A549 (cell line): ENCODE measurements at regions not wholly inside any gene's neighbourhood (a gene's known extent, or its start where the extent isn't known, plus 50 kb on each side); places are given as distances from the start of the nearest gene placed in this dataset.

Experiments
- ATAC-seq, 2 experiments: fragments of 200-7000 bp in 1 of 2; fragments of >200 bp in 1 of 2; cut with Nextera tagmentation in 1 of 2; cut with Tn5 transposase in 1 of 2; 3 replicates each; pipeline versions ENCODE4 v1.8.0 to v1.9.1; 2018 to 2020; ENCODE audit warnings: mild to moderate bottlenecking in 1 of 2, moderate library complexity in 1 of 2
- CTCF ChIA-PET: fragments of 300-600 bp; sonication (Branson Sonifier 250); formaldehyde crosslinking; extraction: SDS; loops from one replicate; lab custom pipeline; 2021; ENCODE audit warnings: antibody characterized with exemption, inconsistent platforms; lab: Yijun Ruan, JAX
- POLR2A ChIA-PET: fragments of 350-600 bp; formaldehyde crosslinking; extraction: SDS; loops from one replicate; lab custom pipeline; 2021; ENCODE audit warnings: antibody characterized with exemption, inconsistent platforms; lab: Yijun Ruan, JAX
- DNase-seq, 2 experiments: peaks; one replicate each; pipeline versions ENCODE4 v3.0.0 to v3.0.0-alpha.2; 2011 to 2016; ENCODE audit warnings: low read depth in 1 of 2, low spot score in 1 of 2
- FAIRE-seq: peaks from 2 replicates; lab custom pipeline; 2011; peaks lifted over from hg19 to GRCh38; lab: Jason Lieb, UNC
- H3K27ac ChIP-seq, 2 experiments: fragments of >200 bp; sonication (Bioruptor Twin); formaldehyde crosslinking; 3 replicates each; pipeline ENCODE4 v1.5.1; 2016 to 2017
- H3K4me1 ChIP-seq: fragments of >200 bp; sonication (Bioruptor Twin); formaldehyde crosslinking; 3 replicates; pipeline ENCODE4 v1.6.1; 2016
- H3K4me2 ChIP-seq: fragments of >200 bp; sonication (Bioruptor Twin); formaldehyde crosslinking; 3 replicates; pipeline ENCODE4 v1.6.1; 2016
- H3K4me3 ChIP-seq: fragments of >200 bp; sonication (Bioruptor Twin); formaldehyde crosslinking; 3 replicates; pipeline ENCODE4 v1.5.1; 2016
- H3K9me3 ChIP-seq: fragments of >200 bp; sonication (Bioruptor Twin); formaldehyde crosslinking; 3 replicates; pipeline ENCODE4 v1.6.1; 2016
- CBX8 ChIP-seq: fragments of 200-600 bp; sonication (generic); IDR thresholded peaks from 2 replicates; pipeline ENCODE4 v1.6.1; 2016
- CEBPB ChIP-seq, 2 experiments: fragments of >200 bp in 1 of 2; sonication (Bioruptor Twin) in 1 of 2; formaldehyde crosslinking in 1 of 2; IDR thresholded peaks; 2 replicates each; pipeline ENCODE4 v1.6.1; 2012 to 2016
- CHD4 ChIP-seq: fragments of 200-600 bp; sonication (generic); IDR thresholded peaks from 2 replicates; pipeline ENCODE4 v1.6.1; 2016; ENCODE audit warnings: antibody characterized with exemption, mild to moderate bottlenecking, borderline replicate concordance
- E2F6 ChIP-seq: IDR thresholded peaks from 2 replicates; pipeline ENCODE4 v1.6.1; 2012; ENCODE audit warnings: low read depth, borderline replicate concordance
- ESRRA ChIP-seq: fragments of 150-350 bp; IDR thresholded peaks from 2 replicates; pipeline ENCODE4 v1.6.1; 2014; ENCODE audit warnings: mild to moderate bottlenecking, low read length, borderline replicate concordance
- FOSB ChIP-seq: fragments of 250-450 bp; sonication (Bioruptor Pico); IDR thresholded peaks from 2 replicates; pipeline ENCODE4 v1.5.0; 2020; ENCODE audit warnings: mild to moderate bottlenecking, moderate library complexity
- FOXS1 ChIP-seq: fragments of 250-450 bp; sonication (Bioruptor Pico); IDR thresholded peaks from 2 replicates; pipeline ENCODE4 v1.5.0; 2020; ENCODE audit warnings: mild to moderate bottlenecking, moderate library complexity
- GATA3 ChIP-seq: IDR thresholded peaks from 2 replicates; pipeline ENCODE4 v1.6.1; 2012; ENCODE audit warnings: borderline replicate concordance
- HDAC2 ChIP-seq: fragments of 200-600 bp; sonication (generic); IDR thresholded peaks from 2 replicates; pipeline ENCODE4 v1.6.1; 2016
- HES2 ChIP-seq: fragments of >200 bp; sonication (Bioruptor Twin); formaldehyde crosslinking; IDR thresholded peaks from 2 replicates; pipeline ENCODE4 v1.6.1; 2016
- HOXA7 ChIP-seq: fragments of 250-450 bp; sonication (Bioruptor Pico); IDR thresholded peaks from 2 replicates; pipeline ENCODE4 v1.5.0; 2020; ENCODE audit warnings: mild to moderate bottlenecking, moderate library complexity
- HOXB13 ChIP-seq: fragments of 250-450 bp; sonication (Bioruptor Pico); IDR thresholded peaks from 2 replicates; pipeline ENCODE4 v1.5.0; 2020; ENCODE audit warnings: low read depth, mild to moderate bottlenecking, moderate library complexity
- JUN ChIP-seq, 2 experiments: fragments of >200 bp; sonication (Bioruptor Twin); formaldehyde crosslinking; IDR thresholded peaks; 2 replicates in 1 of 2; 3 replicates in 1 of 2; pipeline ENCODE4 v1.6.1; 2016 to 2017
- JUNB ChIP-seq: fragments of >200 bp; sonication (Bioruptor Twin); formaldehyde crosslinking; IDR thresholded peaks from 2 replicates; pipeline ENCODE4 v1.6.1; 2016
- KDM5A ChIP-seq: fragments of 200-600 bp; sonication (generic); IDR thresholded peaks from 2 replicates; pipeline ENCODE4 v1.6.1; 2016; ENCODE audit warnings: antibody characterized with exemption, mild to moderate bottlenecking
- MAFK ChIP-seq: fragments of 450-650 bp; IDR thresholded peaks from 2 replicates; pipeline ENCODE4 v1.6.1; 2014; ENCODE audit not compliant: partially characterized antibody
- MAZ ChIP-seq: fragments of 150-350 bp; IDR thresholded peaks from 2 replicates; pipeline ENCODE4 v1.6.1; 2014; ENCODE audit warnings: antibody characterized with exemption, low read depth, low read length, borderline replicate concordance
- MYC ChIP-seq: IDR thresholded peaks from 2 replicates; pipeline ENCODE4 v1.6.1; 2012; ENCODE audit warnings: mild to moderate bottlenecking, inconsistent platforms, low read length, improper control_type of control experiment, borderline replicate concordance
- NR3C1 ChIP-seq: fragments of >200 bp; sonication (Bioruptor Twin); formaldehyde crosslinking; IDR thresholded peaks from 3 replicates; pipeline ENCODE4 v1.6.1; 2017
- RAD21 ChIP-seq, 2 experiments: fragments of >200 bp in 1 of 2; sonication (Bioruptor Twin) in 1 of 2; formaldehyde crosslinking in 1 of 2; IDR thresholded peaks in 1 of 2; conservative IDR thresholded peaks in 1 of 2; 2 replicates in 1 of 2; 3 replicates in 1 of 2; pipeline ENCODE4 v1.6.1; 2012 to 2018; ENCODE audit warnings: inconsistent platforms in 1 of 2
- REST ChIP-seq: fragments of 200-600 bp; sonication (generic); IDR thresholded peaks from 2 replicates; pipeline ENCODE4 v1.6.1; 2016; ENCODE audit warnings: antibody characterized with exemption, mild to moderate bottlenecking, moderate library complexity
- RNF2 ChIP-seq: fragments of 200-600 bp; sonication (generic); IDR thresholded peaks from 2 replicates; pipeline ENCODE4 v1.6.1; 2016; ENCODE audit warnings: low read depth, mild to moderate bottlenecking, antibody characterized with exemption, moderate library complexity, borderline replicate concordance
- SMC3 ChIP-seq: fragments of >200 bp; sonication (Bioruptor Twin); formaldehyde crosslinking; IDR thresholded peaks from 3 replicates; pipeline ENCODE4 v1.6.1; 2018; ENCODE audit warnings: inconsistent platforms
- TFCP2L1 ChIP-seq: fragments of 250-450 bp; sonication (Bioruptor Pico); IDR thresholded peaks from 2 replicates; pipeline ENCODE4 v1.5.0; 2021; ENCODE audit warnings: mild to moderate bottlenecking
- TP53 ChIP-seq: fragments of 250-450 bp; sonication (Bioruptor Pico); IDR thresholded peaks from 2 replicates; pipeline ENCODE4 v1.5.0; 2021; ENCODE audit warnings: mild to moderate bottlenecking, moderate library complexity
- ZFP36 ChIP-seq: fragments of 450-650 bp; IDR thresholded peaks from 2 replicates; pipeline ENCODE4 v1.6.1; 2014; ENCODE audit warnings: borderline replicate concordance; ENCODE audit not compliant: partially characterized antibody
- ZSCAN20 ChIP-seq: fragments of 250-450 bp; sonication (Bioruptor Pico); IDR thresholded peaks from 2 replicates; pipeline ENCODE4 v1.8.0; 2022; ENCODE audit warnings: mild to moderate bottlenecking, moderate library complexity
- WGBS: methylation state at CpG from one replicate; pipeline ENCODE4 v1.1.6; 2017; ENCODE audit errors: missing lambda C conversion rate; 5-methylcytosine and 5-hydroxymethylcytosine counted together
- TF ChIP-seq, protein P1 (sequence below): fragments of 250-450 bp; sonication (Bioruptor Pico); IDR thresholded peaks from 2 replicates; pipeline ENCODE4 v1.5.0; 2020; ENCODE audit warnings: low read depth, mild to moderate bottlenecking, moderate library complexity
- TF ChIP-seq, protein P2 (sequence below): fragments of 250-450 bp; sonication (Bioruptor Pico); IDR thresholded peaks from 2 replicates; pipeline ENCODE4 v1.5.0; 2021; ENCODE audit warnings: mild to moderate bottlenecking, moderate library complexity, borderline replicate concordance

- no peak for ATAC-seq
These were observed 409.8 kb downstream of the KCTD8 start for GRCh38 chr4:44038811-44039210.

GRCh38 chr4:44046491-44046890, 402.1 kb downstream of the KCTD8 start:
- FAIRE-seq = no peak
- ChIA-PET POLR2A (no interaction called here), CTCF (no interaction called here)
- DNase-seq = no peak
- 4% methylated on average over 4 of the region's 4 CpGs for WGBS
- no peak for ATAC-seq
- H3K9me3 ChIP-seq = no peaks in the 10 kb centered on the region
- H3K27ac ChIP-seq = no peak overlapping the region
- TF ChIP-seq KDM5A = no peak
- no peak for TF ChIP-seq FOSB (CRISPR knock-in tag)
- TF ChIP-seq HOXB13 (CRISPR knock-in tag) = no peak
- no peak for TF ChIP-seq MAZ
- TF ChIP-seq MAFK = no peak
- no peak for TF ChIP-seq NR3C1
- TF ChIP-seq CEBPB (IDR thresholded peaks at IDR 0.05) = no peak
- TF ChIP-seq JUNB = no peak
- no peak for TF ChIP-seq TP53 (CRISPR knock-in tag)
- no peak for TF ChIP-seq ESRRA
- no peak for TF ChIP-seq ZFP36
- TF ChIP-seq HOXA7 = no peak
- TF ChIP-seq HES2 = no peak
- TF ChIP-seq, protein P1, sequence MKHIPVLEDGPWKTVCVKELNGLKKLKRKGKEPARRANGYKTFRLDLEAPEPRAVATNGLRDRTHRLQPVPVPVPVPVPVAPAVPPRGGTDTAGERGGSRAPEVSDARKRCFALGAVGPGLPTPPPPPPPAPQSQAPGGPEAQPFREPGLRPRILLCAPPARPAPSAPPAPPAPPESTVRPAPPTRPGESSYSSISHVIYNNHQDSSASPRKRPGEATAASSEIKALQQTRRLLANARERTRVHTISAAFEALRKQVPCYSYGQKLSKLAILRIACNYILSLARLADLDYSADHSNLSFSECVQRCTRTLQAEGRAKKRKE (CRISPR knock-in tag) = no peak
- no peak for TF ChIP-seq FOXS1 (CRISPR knock-in tag)
- TF ChIP-seq CHD4 = no peak
- TF ChIP-seq RAD21 (conservative IDR thresholded peaks at IDR 0.05 in 1 of 2, IDR thresholded peaks at IDR 0.05 in 1 of 2) = no peak
- no peak for TF ChIP-seq MYC
- TF ChIP-seq, protein P2, sequence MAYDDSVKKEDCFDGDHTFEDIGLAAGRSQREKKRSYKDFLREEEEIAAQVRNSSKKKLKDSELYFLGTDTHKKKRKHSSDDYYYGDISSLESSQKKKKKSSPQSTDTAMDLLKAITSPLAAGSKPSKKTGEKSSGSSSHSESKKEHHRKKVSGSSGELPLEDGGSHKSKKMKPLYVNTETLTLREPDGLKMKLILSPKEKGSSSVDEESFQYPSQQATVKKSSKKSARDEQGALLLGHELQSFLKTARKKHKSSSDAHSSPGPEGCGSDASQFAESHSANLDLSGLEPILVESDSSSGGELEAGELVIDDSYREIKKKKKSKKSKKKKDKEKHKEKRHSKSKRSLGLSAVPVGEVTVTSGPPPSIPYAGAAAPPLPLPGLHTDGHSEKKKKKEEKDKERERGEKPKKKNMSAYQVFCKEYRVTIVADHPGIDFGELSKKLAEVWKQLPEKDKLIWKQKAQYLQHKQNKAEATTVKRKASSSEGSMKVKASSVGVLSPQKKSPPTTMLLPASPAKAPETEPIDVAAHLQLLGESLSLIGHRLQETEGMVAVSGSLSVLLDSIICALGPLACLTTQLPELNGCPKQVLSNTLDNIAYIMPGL (CRISPR knock-in tag) = no peak
- no peak for TF ChIP-seq GATA3
- H3K4me3 ChIP-seq = no peak overlapping the region
- no peak overlapping the region for H3K4me2 ChIP-seq
- H3K4me1 ChIP-seq = no peaks in the 10 kb centered on the region

More at GRCh38 chr4:44038811-44039210, 409.8 kb downstream of the KCTD8 start:
- no peak for DNase-seq
- TF ChIP-seq HDAC2 (no peak), RNF2 (no peak), TFCP2L1 (CRISPR knock-in tag) (no peak), CBX8 (no peak), FOSB (CRISPR knock-in tag) (no peak), SMC3 (no peak), ZSCAN20 (CRISPR knock-in tag) (no peak), REST (no peak), JUN (IDR thresholded peaks at IDR 0.05) (no peak), KDM5A (no peak), E2F6 (no peak)
- Histone ChIP-seq H3K27ac (no peak overlapping the region), H3K4me1 (no peaks in the 10 kb centered on the region), H3K4me3 (no peak overlapping the region), H3K4me2 (no peak overlapping the region), H3K9me3 (no peaks in the 10 kb centered on the region)
- ChIA-PET POLR2A (no interaction called here), CTCF (no interaction called here)
- no peak for FAIRE-seq
- 30% methylated on average over 2 of the region's 2 CpGs for WGBS
